Uterus (tissue), 2 donors: ENCODE measurements at regions not wholly inside any gene's neighbourhood (a gene's known extent, or its start where the extent isn't known, plus 50 kb on each side); places are given as distances from the start of the nearest gene placed in this dataset.

Experiments used
- CTCF ChIP-seq, 4 experiments: fragments of 200-600 bp in 2 of 4; fragments of 450-650 bp in 2 of 4; sonication (generic) in 2 of 4; IDR thresholded peaks; one replicate each; pipeline ENCODE4 v1.5.1; 2016 to 2019; ENCODE audit warnings: antibody characterized with exemption in 4 of 4, mild to moderate bottlenecking in 2 of 4, moderate library complexity in 1 of 4
- POLR2A ChIP-seq, 2 donors: fragments of 450-650 bp; IDR thresholded peaks; one replicate each; pipeline ENCODE4 v1.6.1; 2016; ENCODE audit warnings: antibody characterized with exemption in 2 of 2, mild to moderate bottlenecking in 1 of 2, moderate library complexity in 1 of 2

- TF ChIP-seq POLR2A (IDR thresholded peaks at IDR 0.05) (no peak), CTCF (IDR thresholded peaks at IDR 0.05) (no peak)
Measured at GRCh38 chr15:89002281-89002761, 85.9 kb upstream of the ABHD2 start.
